ENCODE measurements at regions not wholly inside any gene's neighbourhood (a gene's known extent, or its start where the extent isn't known, plus 50 kb on each side); places are given as distances from the start of the nearest gene placed in this dataset.
"Not testable (repeated sequence)": the region's sequence is repeated elsewhere in the genome, so short reads cannot be mapped to it uniquely, and the experiment has no call there.

GRCh38 chr15:22265056-22265945, 185.0 kb downstream of the OR4M2 start:
- TF ChIP-seq CTCF (IDR thresholded peaks at IDR 0.05), result no peak
- peak; percentile 9 for ATAC-seq (ENCODE audit: low FRiP score)

GRCh38 chr15:22265970-22266369, 185.6 kb downstream of the OR4M2 start:
- TF ChIP-seq CTCF (IDR thresholded peaks at IDR 0.05), result no peak
- DNase-seq (ENCODE audit: low spot score) (no peak), ATAC-seq (ENCODE audit: low FRiP score) (no peak)

More at GRCh38 chr15:22265056-22265945, 185.0 kb downstream of the OR4M2 start:
- no peak for DNase-seq (ENCODE audit: low spot score)

GRCh38 chr15:22267761-22268160, 187.4 kb downstream of the OR4M2 start:
- no peak for TF ChIP-seq CTCF (IDR thresholded peaks at IDR 0.05)
- ATAC-seq (ENCODE audit: low FRiP score) (no peak), DNase-seq (ENCODE audit: low spot score) (no peak)

- not testable (repeated sequence) for ATAC-seq (ENCODE audit: low FRiP score); DNase-seq (ENCODE audit: low spot score)
Observed at GRCh38 chr15:22268201-22268600, 187.9 kb downstream of the OR4M2 start.

- ATAC-seq (ENCODE audit: low FRiP score); DNase-seq (ENCODE audit: low spot score): not testable (repeated sequence)
Observed at GRCh38 chr15:22268654-22269053, 188.3 kb downstream of the OR4M2 start.

GRCh38 chr15:22272286-22273160, 186.2 kb upstream of the GOLGA6L22 start:
- DNase-seq (ENCODE audit: low spot score); ATAC-seq (ENCODE audit: low FRiP score): not testable (repeated sequence)

- not testable (repeated sequence) for ATAC-seq (ENCODE audit: low FRiP score); DNase-seq (ENCODE audit: low spot score)
Observed at GRCh38 chr15:22273185-22273584, 185.5 kb upstream of the GOLGA6L22 start.

GRCh38 chr15:22274376-22274775, 184.3 kb upstream of the GOLGA6L22 start:
- DNase-seq (ENCODE audit: low spot score); ATAC-seq (ENCODE audit: low FRiP score): not testable (repeated sequence)

GRCh38 chr15:22280770-22281169, 177.9 kb upstream of the GOLGA6L22 start:
- not testable (repeated sequence) for ATAC-seq (ENCODE audit: low FRiP score); DNase-seq (ENCODE audit: low spot score)

GRCh38 chr15:22282794-22283533, 175.7 kb upstream of the GOLGA6L22 start:
- not testable (repeated sequence) for ATAC-seq (ENCODE audit: low FRiP score); DNase-seq (ENCODE audit: low spot score)

GRCh38 chr15:22284795-22285420, 173.8 kb upstream of the GOLGA6L22 start:
- DNase-seq (ENCODE audit: low spot score); ATAC-seq (ENCODE audit: low FRiP score): not testable (repeated sequence)

- ATAC-seq (ENCODE audit: low FRiP score); DNase-seq (ENCODE audit: low spot score): not testable (repeated sequence)
Observed at GRCh38 chr15:22291054-22291453, 167.6 kb upstream of the GOLGA6L22 start.

GRCh38 chr15:22303112-22303511, 155.6 kb upstream of the GOLGA6L22 start:
- ATAC-seq (ENCODE audit: low FRiP score), result peak; percentile 53
- DNase-seq (ENCODE audit: low spot score), result not testable (repeated sequence)

Data from omental fat pad (tissue), 3 donors.